ENCODE measurements at regions not wholly inside any gene's neighbourhood (a gene's known extent, or its start where the extent isn't known, plus 50 kb on each side); places are given as distances from the start of the nearest gene placed in this dataset.

- H4K91ac ChIP-seq (ENCODE audit: insufficient read depth, low read depth, low read length) = no peak overlapping the region
- H2BK20ac ChIP-seq (ENCODE audit: low read depth, low read length) = no peak overlapping the region
- H3K56ac ChIP-seq (ENCODE audit: extremely low read depth, insufficient read depth, low read length) = no peak overlapping the region
- no peak overlapping the region for H3K18ac ChIP-seq (ENCODE audit: low read depth, low read length)
- BruUV-seq (replicated peaks) = no TSS peak
- WGBS, 2 experiments (ENCODE audit: extremely low coverage in 2 of 2, insufficient read length in 1 of 2) = no CpG with 5 or more reads among the region's 2 CpGs
- H2AK9ac ChIP-seq (replicated peaks; ENCODE audit: low read depth, low read length, poor library complexity) = no peak overlapping the region
- DNase-seq (no peak), ATAC-seq (ENCODE audit: low read depth) (no peak)
- H4K8ac ChIP-seq (ENCODE audit: low read depth in 2 of 2, low read length in 2 of 2) = no peak overlapping the region
- H2BK5ac ChIP-seq (ENCODE audit: low read depth, low read length, poor library complexity, severe bottlenecking) = no peak overlapping the region
- H3K14ac ChIP-seq (replicated peaks; ENCODE audit: low read depth, low read length) = no peak overlapping the region
- no peaks in the 10 kb centered on the region for H3K9me1 ChIP-seq (ENCODE audit: insufficient read depth, low read length)
- ChIA-PET CTCF (no interaction called here), POLR2A (ENCODE audit: unreplicated experiment) (no interaction called here)
- H3K27me3 ChIP-seq (ENCODE audit: control insufficient read depth, insufficient read depth, low read length) = no peaks in the 10 kb centered on the region
- no peak overlapping the region for H3K23ac ChIP-seq (ENCODE audit: low read depth, low read length)
- H2BK15ac ChIP-seq (ENCODE audit: low read depth, low read length) = no peak overlapping the region
- no peak overlapping the region for H2BK120ac ChIP-seq (ENCODE audit: low read depth, low read length)
- no peak overlapping the region for H3K4me2 ChIP-seq (ENCODE audit: low read depth, low read length)
- no peak overlapping the region for H3K4ac ChIP-seq (ENCODE audit: low read depth, low read length)
- no peak overlapping the region for H2AFZ ChIP-seq (replicated peaks; ENCODE audit: low read length, poor library complexity)
- intact Hi-C loops (cut with micrococcal nuclease) = no loop called here
- H3K36me3 ChIP-seq (ENCODE audit: control insufficient read depth, insufficient read depth, low read length) = no peaks in the 10 kb centered on the region
- H3K9me3 ChIP-seq (ENCODE audit: control insufficient read depth, insufficient read depth, low read length) = no peaks in the 10 kb centered on the region
- no peak overlapping the region for H2AK5ac ChIP-seq (ENCODE audit: low read depth, low read length)
- H3K79me1 ChIP-seq (ENCODE audit: low read depth in 1 of 2, low read length in 2 of 2) = no peaks in the 10 kb centered on the region
- no peaks in the 10 kb centered on the region for H4K20me1 ChIP-seq (ENCODE audit: insufficient read depth, low read length)
- no peak overlapping the region for H4K5ac ChIP-seq (ENCODE audit: low read depth, low read length)
- no peaks in the 10 kb centered on the region for H3K4me1 ChIP-seq (ENCODE audit: control insufficient read depth, insufficient read depth, low read length)
- TF ChIP-seq POLR2A (IDR thresholded peaks at IDR 0.05; ENCODE audit: low read depth, low read length) (no peak), BHLHE40 (IDR thresholded peaks at IDR 0.05; ENCODE audit: low read depth, low read length) (no peak), RAD21 (IDR thresholded peaks at IDR 0.05; ENCODE audit: low read length) (no peak), ELK1 (IDR thresholded peaks at IDR 0.05; ENCODE audit: borderline replicate concordance, low read depth, low read length) (no peak), RFX5 (IDR thresholded peaks at IDR 0.05; ENCODE audit: low read depth, low read length) (no peak), RCOR1 (IDR thresholded peaks at IDR 0.05; ENCODE audit: insufficient replicate concordance, low read length) (no peak), NFE2L2 (IDR thresholded peaks at IDR 0.05; ENCODE audit: low read depth, low read length) (no peak), SMC3 (IDR thresholded peaks at IDR 0.05; ENCODE audit: low read depth, low read length) (no peak), MXI1 (IDR thresholded peaks at IDR 0.05; ENCODE audit: borderline replicate concordance, low read depth, low read length) (no peak), CTCF (conservative IDR thresholded peaks at IDR 0.05; ENCODE audit: low read depth, low read length) (no peak), CHD1 (IDR thresholded peaks at IDR 0.05; ENCODE audit: low read depth, low read length) (no peak)
- TF ChIP-seq, protein P1, sequence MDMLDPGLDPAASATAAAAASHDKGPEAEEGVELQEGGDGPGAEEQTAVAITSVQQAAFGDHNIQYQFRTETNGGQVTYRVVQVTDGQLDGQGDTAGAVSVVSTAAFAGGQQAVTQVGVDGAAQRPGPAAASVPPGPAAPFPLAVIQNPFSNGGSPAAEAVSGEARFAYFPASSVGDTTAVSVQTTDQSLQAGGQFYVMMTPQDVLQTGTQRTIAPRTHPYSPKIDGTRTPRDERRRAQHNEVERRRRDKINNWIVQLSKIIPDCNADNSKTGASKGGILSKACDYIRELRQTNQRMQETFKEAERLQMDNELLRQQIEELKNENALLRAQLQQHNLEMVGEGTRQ (IDR thresholded peaks at IDR 0.05; ENCODE audit: low read depth, low read length) = no peak
- H3K4me3 ChIP-seq (ENCODE audit: insufficient read depth, low read depth, low read length) = no peak overlapping the region
- no peak overlapping the region for H3K9ac ChIP-seq (ENCODE audit: low read depth, low read length)
- H3K27ac ChIP-seq (ENCODE audit: insufficient read depth, low read length) = no peak overlapping the region
- in situ Hi-C loops (cut with MboI; ENCODE audit: low sequenced_read_pairs) = no loop called here
- dilution Hi-C loops (cut with HindIII; ENCODE audit: low sequenced_read_pairs, unreplicated experiment) = no loop called here
These were observed 1261.4 kb upstream of the TENM4 start for GRCh38 chr11:80702264-80702663.
